ENCODE measurements at regions not wholly inside any gene's neighbourhood (a gene's known extent, or its start where the extent isn't known, plus 50 kb on each side); places are given as distances from the start of the nearest gene placed in this dataset.

DNA sequence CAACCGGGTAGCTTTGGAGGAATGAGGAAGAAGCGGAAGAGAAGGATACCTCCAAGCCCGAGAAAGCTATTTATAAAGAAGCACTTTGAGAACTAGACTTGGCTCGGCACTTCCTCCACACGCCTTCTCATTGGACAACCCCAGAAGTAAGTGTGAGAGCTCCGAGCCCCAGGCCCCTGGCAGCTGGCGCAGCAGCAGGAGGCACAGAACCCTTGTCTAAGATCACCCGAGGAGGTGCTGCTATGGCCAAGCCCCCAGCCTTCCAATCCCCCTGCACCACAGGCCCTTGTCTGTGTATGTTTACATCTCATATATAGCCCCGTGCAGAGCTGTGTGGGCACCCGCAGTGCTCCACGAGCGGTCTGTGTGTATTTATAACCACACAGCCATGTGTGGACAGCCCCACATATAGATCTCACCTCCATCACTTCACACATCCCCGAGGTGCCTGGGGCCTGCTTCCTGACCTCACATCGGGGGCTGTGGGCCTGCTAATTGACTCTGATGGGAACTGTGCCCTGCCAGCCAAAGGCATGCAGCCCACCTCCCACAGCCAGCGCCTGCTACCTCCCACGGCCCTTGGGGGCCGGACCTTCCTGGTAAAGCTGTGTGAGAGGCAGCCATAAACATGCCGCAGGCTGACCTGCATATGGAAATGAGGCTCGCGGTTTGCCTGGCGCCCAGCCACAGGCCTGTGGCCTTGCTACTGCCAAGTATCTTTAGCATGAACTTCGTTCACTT, 96.1 kb downstream of the C17orf67 start:
- Histone ChIP-seq H3K9ac (replicated peaks in 1 of 4; ENCODE audit: extremely low read depth in 1 of 4, low read depth in 3 of 4, low read length in 3 of 4) (no peak overlapping the region), H2BK15ac (ENCODE audit: low read length) (no peak overlapping the region), H4K8ac (ENCODE audit: extremely low read depth, insufficient read depth, low read length) (no peak overlapping the region), H3K4me3 (ENCODE audit: extremely low read depth in 1 of 4, insufficient read depth in 2 of 4, low read depth in 3 of 4, low read length in 4 of 4) (no peak overlapping the region), H3K27me3 (replicated peaks in 1 of 4; ENCODE audit: control insufficient read depth in 3 of 4, extremely low read depth in 1 of 4, insufficient read depth in 3 of 4, low read length in 3 of 4) (no peaks in the 10 kb centered on the region), H3K79me1 (ENCODE audit: low read depth, low read length) (no peaks in the 10 kb centered on the region), H4K91ac (replicated peaks; ENCODE audit: insufficient read length, low read length) (no peak overlapping the region), H2BK5ac (ENCODE audit: low read depth, low read length) (no peak overlapping the region), H3K4me2 (ENCODE audit: insufficient read depth in 1 of 2, low read depth in 2 of 2, low read length in 2 of 2) (no peak overlapping the region), H4K20me1 (replicated peaks in 1 of 2; ENCODE audit: control insufficient read depth in 1 of 2, insufficient read depth in 2 of 2, low read length in 2 of 2) (no peaks in the 10 kb centered on the region), H3K9me3 (ENCODE audit: insufficient read depth in 2 of 2, low read depth in 1 of 2, low read length in 1 of 2) (no peaks in the 10 kb centered on the region), H2BK120ac (replicated peaks; ENCODE audit: low read depth, low read length) (no peak overlapping the region), H3K79me2 (ENCODE audit: control insufficient read depth in 1 of 2, insufficient read depth in 2 of 2, low read length in 2 of 2) (no peaks in the 10 kb centered on the region), H3K14ac (ENCODE audit: insufficient read length) (no peak overlapping the region), H3K4me1 (replicated peaks in 1 of 4; ENCODE audit: control insufficient read depth in 3 of 4, insufficient read depth in 4 of 4, low read length in 3 of 4) (peaks cover 0 to 2% (median 0%) of the 10 kb centered on the region in 4 experiments; a peak in 1 of 7 replicates), H3K4ac (replicated peaks; ENCODE audit: insufficient read length, low read depth, low read length) (no peak overlapping the region), H3K27ac (ENCODE audit: low read depth, low read length) (no peak overlapping the region), H2BK20ac (ENCODE audit: low read length) (0 out of 2 replicates have a peak overlapping the region, but pooled peaks have one; percentile 21), H4K5ac (ENCODE audit: insufficient read length, low read depth, low read length) (no peak overlapping the region), H3K18ac (ENCODE audit: extremely low read depth, low read length) (no peak overlapping the region), H3K23ac (ENCODE audit: insufficient read length) (no peak overlapping the region), H2BK12ac (ENCODE audit: low read depth, low read length) (no peak overlapping the region), H2AK5ac (ENCODE audit: low read depth, low read length) (no peak overlapping the region), H3K23me2 (ENCODE audit: low read depth, low read length) (no peaks in the 10 kb centered on the region), H2AFZ (ENCODE audit: low read length) (no peak overlapping the region), H3K36me3 (ENCODE audit: control insufficient read depth in 2 of 4, insufficient read depth in 4 of 4, low read length in 3 of 4) (no peaks in the 10 kb centered on the region), H3K56ac (replicated peaks; ENCODE audit: insufficient read length, low read depth, low read length) (no peak overlapping the region)
- DNase-seq (ENCODE audit: low read depth in 1 of 2, low spot score in 2 of 2) (no peak), FAIRE-seq (no peak)
- 91% methylated on average over 22 of the region's 22 CpGs; no CpG with 5 or more reads in 1 of the 2 experiments for WGBS, 2 experiments (ENCODE audit: extremely low coverage in 1 of 2, insufficient coverage in 1 of 2, insufficient read length in 1 of 2, insufficient replicate concordance in 2 of 2, low coverage in 1 of 2, low lambda C conversion rate in 2 of 2, missing lambda C conversion rate in 1 of 2)
- ChIA-PET POLR2A (ENCODE audit: partially characterized antibody) (interaction anchor here (1.3 kb wide), 1 partner anchor 8 kb away, joined by 3 read pairs; no protein-coding TSS in a partner anchor), CTCF (ENCODE audit: partially characterized antibody) (interaction anchor here (0.7 to 1.6 kb wide), 7 partner anchors 14 to 610 kb away, joined by 3 to 4 read pairs (median 3); no protein-coding TSS in a partner anchor)
- TF ChIP-seq TCF12 (IDR thresholded peaks at IDR 0.05; ENCODE audit: low read depth, low read length), result no peak
